RWPE2 (cell line): ENCODE measurements at regions not wholly inside any gene's neighbourhood (a gene's known extent, or its start where the extent isn't known, plus 50 kb on each side); places are given as distances from the start of the nearest gene placed in this dataset.

Experiments
- ATAC-seq: fragments of 200-7000 bp; cut with Tn5 transposase; 3 replicates; pipeline ENCODE4 v1.9.1; 2021; ENCODE audit warnings: low read depth
- DNase-seq: peaks from one replicate; pipeline ENCODE4 v3.0.0-alpha.2; 2020; ENCODE audit warnings: low spot score
- H3K27ac ChIP-seq: fragments of 450-650 bp; 2 replicates; pipeline ENCODE4 v1.5.1; 2017; ENCODE audit warnings: mild to moderate bottlenecking; ENCODE audit not compliant: poor library complexity, severe bottlenecking
- H3K27me3 ChIP-seq: fragments of 250-450 bp; sonication (Bioruptor Pico); 2 replicates; pipeline ENCODE4 v1.5.1; 2021; ENCODE audit warnings: mild to moderate bottlenecking, moderate library complexity; ENCODE audit not compliant: insufficient read depth, poor library complexity, severe bottlenecking
- H3K36me3 ChIP-seq: fragments of 250-450 bp; sonication (Bioruptor Pico); 2 replicates; pipeline ENCODE4 v1.5.1; 2020; ENCODE audit warnings: low read depth, mild to moderate bottlenecking, moderate library complexity
- H3K4me1 ChIP-seq: fragments of 250-450 bp; sonication (Bioruptor Pico); 2 replicates; pipeline ENCODE4 v1.5.1; 2021; ENCODE audit warnings: mild to moderate bottlenecking, moderate library complexity; ENCODE audit not compliant: insufficient read depth, poor library complexity, severe bottlenecking
- H3K4me3 ChIP-seq: fragments of 250-450 bp; sonication (Bioruptor Pico); 2 replicates; pipeline ENCODE4 v1.5.1; 2021; ENCODE audit warnings: mild to moderate bottlenecking, moderate library complexity; ENCODE audit not compliant: severe bottlenecking
- H3K9me3 ChIP-seq: fragments of 250-450 bp; sonication (Bioruptor Pico); 2 replicates; pipeline ENCODE4 v1.5.1; 2021; ENCODE audit warnings: mild to moderate bottlenecking, moderate library complexity; ENCODE audit not compliant: severe bottlenecking
- CTCF ChIP-seq: fragments of 450-650 bp; IDR thresholded peaks from one replicate; pipeline ENCODE4 v1.5.1; 2017; ENCODE audit warnings: mild to moderate bottlenecking, moderate library complexity; ENCODE audit not compliant: poor library complexity, severe bottlenecking

- DNase-seq = no peak
- Histone ChIP-seq H3K27me3 (peaks cover 2% of the 10 kb centered on the region), H3K9me3 (no peaks in the 10 kb centered on the region), H3K4me3 (no peak overlapping the region), H3K27ac (no peak overlapping the region), H3K36me3 (no peaks in the 10 kb centered on the region), H3K4me1 (no peaks in the 10 kb centered on the region)
- no peak for ATAC-seq
- no peak for TF ChIP-seq CTCF
Measured at GRCh38 chr18:38406607-38407006, 841.0 kb upstream of the CELF4 start.

- TF ChIP-seq CTCF = no peak
- Histone ChIP-seq H3K4me3 (no peak overlapping the region), H3K27me3 (no peaks in the 10 kb centered on the region), H3K4me1 (no peaks in the 10 kb centered on the region), H3K36me3 (no peaks in the 10 kb centered on the region), H3K9me3 (no peaks in the 10 kb centered on the region), H3K27ac (no peak overlapping the region)
- ATAC-seq (no peak), DNase-seq (no peak)
Measured at GRCh38 chr18:38402509-38402908, 836.9 kb upstream of the CELF4 start.

- H3K4me3 ChIP-seq = no peak overlapping the region
- no peaks in the 10 kb centered on the region for H3K4me1 ChIP-seq
- TF ChIP-seq CTCF = no peak
- ATAC-seq (no peak), DNase-seq (no peak)
- H3K27ac ChIP-seq = no peak overlapping the region
- no peaks in the 10 kb centered on the region for H3K27me3 ChIP-seq
- no peaks in the 10 kb centered on the region for H3K36me3 ChIP-seq
- H3K9me3 ChIP-seq = no peaks in the 10 kb centered on the region
Measured at GRCh38 chr18:38397094-38397493, 831.5 kb upstream of the CELF4 start.

GRCh38 chr18:38386146-38386545 is 820.5 kb upstream of the CELF4 start:
- no peaks in the 10 kb centered on the region for H3K4me1 ChIP-seq
- H3K36me3 ChIP-seq = no peaks in the 10 kb centered on the region
- H3K4me3 ChIP-seq = no peak overlapping the region
- DNase-seq (no peak), ATAC-seq (no peak)
- no peaks in the 10 kb centered on the region for H3K9me3 ChIP-seq
- no peak overlapping the region for H3K27ac ChIP-seq
- no peak for TF ChIP-seq CTCF
- H3K27me3 ChIP-seq = no peaks in the 10 kb centered on the region

- no peak overlapping the region for H3K4me3 ChIP-seq
- ATAC-seq (peak; percentile 48; the same call in 2 of the 3 replicates), DNase-seq (no peak)
- no peaks in the 10 kb centered on the region for H3K9me3 ChIP-seq
- no peaks in the 10 kb centered on the region for H3K36me3 ChIP-seq
- TF ChIP-seq CTCF = no peak
- H3K4me1 ChIP-seq = peaks cover 7% of the 10 kb centered on the region
- H3K27me3 ChIP-seq = no peaks in the 10 kb centered on the region
- no peak overlapping the region for H3K27ac ChIP-seq
Measured at GRCh38 chr18:38369772-38370690, 804.4 kb upstream of the CELF4 start.
